A549 (cell line): ENCODE measurements at regions not wholly inside any gene's neighbourhood (a gene's known extent, or its start where the extent isn't known, plus 50 kb on each side); places are given as distances from the start of the nearest gene placed in this dataset.

Experiments used
- ATAC-seq, 2 experiments: fragments of 200-7000 bp in 1 of 2; fragments of >200 bp in 1 of 2; cut with Nextera tagmentation in 1 of 2; cut with Tn5 transposase in 1 of 2; 3 replicates each; pipeline versions ENCODE4 v1.8.0 to v1.9.1; 2018 to 2020; ENCODE audit warnings: mild to moderate bottlenecking in 1 of 2, moderate library complexity in 1 of 2
- CTCF ChIA-PET: fragments of 300-600 bp; sonication (Branson Sonifier 250); formaldehyde crosslinking; extraction: SDS; loops from one replicate; lab custom pipeline; 2021; ENCODE audit warnings: antibody characterized with exemption, inconsistent platforms; lab: Yijun Ruan, JAX
- POLR2A ChIA-PET: fragments of 350-600 bp; formaldehyde crosslinking; extraction: SDS; loops from one replicate; lab custom pipeline; 2021; ENCODE audit warnings: antibody characterized with exemption, inconsistent platforms; lab: Yijun Ruan, JAX
- DNase-seq, 2 experiments: peaks; one replicate each; pipeline versions ENCODE4 v3.0.0 to v3.0.0-alpha.2; 2011 to 2016; ENCODE audit warnings: low read depth in 1 of 2, low spot score in 1 of 2
- FAIRE-seq: peaks from 2 replicates; lab custom pipeline; 2011; peaks lifted over from hg19 to GRCh38; lab: Jason Lieb, UNC
- H3K27ac ChIP-seq, 2 experiments: fragments of >200 bp; sonication (Bioruptor Twin); formaldehyde crosslinking; 3 replicates each; pipeline ENCODE4 v1.5.1; 2016 to 2017
- H3K4me1 ChIP-seq: fragments of >200 bp; sonication (Bioruptor Twin); formaldehyde crosslinking; 3 replicates; pipeline ENCODE4 v1.6.1; 2016
- H3K4me2 ChIP-seq: fragments of >200 bp; sonication (Bioruptor Twin); formaldehyde crosslinking; 3 replicates; pipeline ENCODE4 v1.6.1; 2016
- H3K4me3 ChIP-seq: fragments of >200 bp; sonication (Bioruptor Twin); formaldehyde crosslinking; 3 replicates; pipeline ENCODE4 v1.5.1; 2016
- H3K9me3 ChIP-seq: fragments of >200 bp; sonication (Bioruptor Twin); formaldehyde crosslinking; 3 replicates; pipeline ENCODE4 v1.6.1; 2016
- CBX2 ChIP-seq: fragments of 200-600 bp; sonication (generic); IDR thresholded peaks from 2 replicates; pipeline ENCODE4 v1.6.1; 2016; ENCODE audit warnings: low read depth, mild to moderate bottlenecking, borderline replicate concordance
- CBX8 ChIP-seq: fragments of 200-600 bp; sonication (generic); IDR thresholded peaks from 2 replicates; pipeline ENCODE4 v1.6.1; 2016
- CEBPB ChIP-seq, 2 experiments: fragments of >200 bp in 1 of 2; sonication (Bioruptor Twin) in 1 of 2; formaldehyde crosslinking in 1 of 2; IDR thresholded peaks; 2 replicates each; pipeline ENCODE4 v1.6.1; 2012 to 2016
- CHD2 ChIP-seq: fragments of 150-350 bp; IDR thresholded peaks from 2 replicates; pipeline ENCODE4 v1.6.1; 2014; ENCODE audit warnings: low read length; ENCODE audit not compliant: partially characterized antibody
- CHD4 ChIP-seq: fragments of 200-600 bp; sonication (generic); IDR thresholded peaks from 2 replicates; pipeline ENCODE4 v1.6.1; 2016; ENCODE audit warnings: antibody characterized with exemption, mild to moderate bottlenecking, borderline replicate concordance
- CTCF ChIP-seq: fragments of >200 bp; sonication (Bioruptor Twin); formaldehyde crosslinking; IDR thresholded peaks from 3 replicates; pipeline ENCODE4 v1.5.1; 2016
- E2F6 ChIP-seq: IDR thresholded peaks from 2 replicates; pipeline ENCODE4 v1.6.1; 2012; ENCODE audit warnings: low read depth, borderline replicate concordance
- EHMT2 ChIP-seq: fragments of 200-600 bp; sonication (generic); IDR thresholded peaks from 2 replicates; pipeline ENCODE4 v1.6.1; 2016; ENCODE audit warnings: antibody characterized with exemption, low read depth, mild to moderate bottlenecking, moderate library complexity
- EP300 ChIP-seq, 2 experiments: fragments of >200 bp; sonication (Bioruptor Twin); formaldehyde crosslinking; IDR thresholded peaks; 2 replicates in 1 of 2; 3 replicates in 1 of 2; pipeline ENCODE4 v1.6.1; 2016 to 2017
- ESRRA ChIP-seq: fragments of 150-350 bp; IDR thresholded peaks from 2 replicates; pipeline ENCODE4 v1.6.1; 2014; ENCODE audit warnings: mild to moderate bottlenecking, low read length, borderline replicate concordance
- FOSB ChIP-seq: fragments of 250-450 bp; sonication (Bioruptor Pico); IDR thresholded peaks from 2 replicates; pipeline ENCODE4 v1.5.0; 2020; ENCODE audit warnings: mild to moderate bottlenecking, moderate library complexity
- HES2 ChIP-seq: fragments of >200 bp; sonication (Bioruptor Twin); formaldehyde crosslinking; IDR thresholded peaks from 2 replicates; pipeline ENCODE4 v1.6.1; 2016
- HOXA7 ChIP-seq: fragments of 250-450 bp; sonication (Bioruptor Pico); IDR thresholded peaks from 2 replicates; pipeline ENCODE4 v1.5.0; 2020; ENCODE audit warnings: mild to moderate bottlenecking, moderate library complexity
- HOXB13 ChIP-seq: fragments of 250-450 bp; sonication (Bioruptor Pico); IDR thresholded peaks from 2 replicates; pipeline ENCODE4 v1.5.0; 2020; ENCODE audit warnings: low read depth, mild to moderate bottlenecking, moderate library complexity
- JUN ChIP-seq, 2 experiments: fragments of >200 bp; sonication (Bioruptor Twin); formaldehyde crosslinking; IDR thresholded peaks; 2 replicates in 1 of 2; 3 replicates in 1 of 2; pipeline ENCODE4 v1.6.1; 2016 to 2017
- KDM1A ChIP-seq: fragments of 200-600 bp; sonication (generic); IDR thresholded peaks from 2 replicates; pipeline ENCODE4 v1.6.1; 2016; ENCODE audit warnings: low read depth, mild to moderate bottlenecking
- KDM5A ChIP-seq: fragments of 200-600 bp; sonication (generic); IDR thresholded peaks from 2 replicates; pipeline ENCODE4 v1.6.1; 2016; ENCODE audit warnings: antibody characterized with exemption, mild to moderate bottlenecking
- MAZ ChIP-seq: fragments of 150-350 bp; IDR thresholded peaks from 2 replicates; pipeline ENCODE4 v1.6.1; 2014; ENCODE audit warnings: antibody characterized with exemption, low read depth, low read length, borderline replicate concordance
- NFE2L2 ChIP-seq: fragments of 150-350 bp; conservative IDR thresholded peaks from 2 replicates; pipeline ENCODE4 v1.6.1; 2014; ENCODE audit warnings: low read length
- RAD21 ChIP-seq, 2 experiments: fragments of >200 bp in 1 of 2; sonication (Bioruptor Twin) in 1 of 2; formaldehyde crosslinking in 1 of 2; IDR thresholded peaks in 1 of 2; conservative IDR thresholded peaks in 1 of 2; 2 replicates in 1 of 2; 3 replicates in 1 of 2; pipeline ENCODE4 v1.6.1; 2012 to 2018; ENCODE audit warnings: inconsistent platforms in 1 of 2
- RFX5 ChIP-seq: fragments of 450-650 bp; IDR thresholded peaks from 2 replicates; pipeline ENCODE4 v1.7.1; 2014; ENCODE audit warnings: antibody characterized with exemption, mild to moderate bottlenecking, moderate library complexity
- SREBF2 ChIP-seq: fragments of 450-650 bp; IDR thresholded peaks from 2 replicates; pipeline ENCODE4 v1.6.1; 2014; ENCODE audit warnings: mild to moderate bottlenecking, moderate library complexity
- TFCP2L1 ChIP-seq: fragments of 250-450 bp; sonication (Bioruptor Pico); IDR thresholded peaks from 2 replicates; pipeline ENCODE4 v1.5.0; 2021; ENCODE audit warnings: mild to moderate bottlenecking
- ZC3H11A ChIP-seq: fragments of 450-650 bp; IDR thresholded peaks from 2 replicates; pipeline ENCODE4 v1.6.1; 2014; ENCODE audit warnings: antibody characterized with exemption, mild to moderate bottlenecking
- ZNF302 ChIP-seq: fragments of 250-450 bp; sonication (Bioruptor Pico); IDR thresholded peaks from 2 replicates; pipeline ENCODE4 v1.9.0; 2021; ENCODE audit warnings: inconsistent platforms, mild to moderate bottlenecking, moderate library complexity
- WGBS: methylation state at CpG from one replicate; pipeline ENCODE4 v1.1.6; 2017; ENCODE audit errors: missing lambda C conversion rate; 5-methylcytosine and 5-hydroxymethylcytosine counted together
- TF ChIP-seq, protein P1 (sequence below): fragments of 200-600 bp; sonication (generic); IDR thresholded peaks from 2 replicates; pipeline ENCODE4 v1.6.1; 2016; ENCODE audit warnings: antibody characterized with exemption, mild to moderate bottlenecking, moderate library complexity
- TF ChIP-seq, protein P2 (sequence below): IDR thresholded peaks from 2 replicates; pipeline ENCODE4 v1.6.1; 2012
- TF ChIP-seq, protein P3 (sequence below): fragments of >200 bp; sonication (Bioruptor Twin); formaldehyde crosslinking; IDR thresholded peaks from 3 replicates; pipeline ENCODE4 v1.6.1; 2016

DNA sequence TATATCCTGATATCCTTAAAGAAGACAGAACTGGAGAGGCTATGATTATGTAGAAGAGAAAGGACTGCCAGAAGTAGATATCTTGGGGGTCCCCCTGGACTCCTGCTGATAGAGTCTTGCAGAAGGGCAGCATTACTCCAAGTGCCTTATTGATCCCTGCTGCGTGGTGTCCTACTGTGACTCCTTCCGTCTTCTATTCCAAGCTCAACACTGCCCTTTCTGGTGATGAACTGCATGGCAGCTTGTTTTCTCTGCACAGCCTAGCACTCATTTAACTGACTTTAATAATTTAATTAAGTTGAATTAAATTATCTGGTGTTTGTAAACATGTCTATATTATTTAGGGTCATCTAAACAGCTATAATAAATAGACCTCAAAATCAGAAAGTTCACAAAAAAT, 194.1 kb upstream of the DSEL start:
- Histone ChIP-seq H3K9me3 (no peaks in the 10 kb centered on the region), H3K4me2 (no peak overlapping the region), H3K4me3 (no peak overlapping the region), H3K27ac (no peak overlapping the region), H3K4me1 (no peaks in the 10 kb centered on the region)
- TF ChIP-seq CTCF (0 out of 3 replicates have a peak, but pooled peaks have one; percentile 12), KDM5A (no peak), RAD21 (conservative IDR thresholded peaks at IDR 0.05 in 1 of 2, IDR thresholded peaks at IDR 0.05 in 1 of 2) (peak in 1 of 2 experiments; percentile 23; a peak in 1 of 5 replicates), EHMT2 (no peak)
- FAIRE-seq (no peak), DNase-seq (peak in 1 of 2 experiments; percentile 13), ATAC-seq (peak in 1 of 2 experiments; percentile 68; a peak in 2 of 6 replicates)
- CTCF ChIA-PET = no interaction called here
- 15% methylated on average over 2 of the region's 2 CpGs for WGBS
- POLR2A ChIA-PET = no interaction called here

DNA sequence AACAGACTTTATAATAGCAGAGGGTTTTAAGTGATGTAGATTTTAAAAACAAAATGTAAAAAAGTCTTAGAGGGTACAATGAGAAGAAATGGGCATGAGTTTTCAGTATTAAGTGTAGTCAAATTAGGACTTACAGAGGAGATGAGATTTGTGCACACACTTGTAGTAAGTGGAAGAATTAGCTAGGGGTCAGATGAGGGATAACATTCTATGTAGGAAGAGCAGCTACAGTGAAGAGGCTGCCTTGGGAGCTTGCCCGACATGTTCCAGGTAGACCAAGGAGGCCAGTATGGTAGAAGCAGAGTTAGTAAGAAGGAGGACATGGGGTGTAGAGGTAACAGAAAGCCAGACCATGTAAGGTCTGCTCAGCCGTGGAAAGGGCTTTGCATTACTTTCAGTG, 189.2 kb upstream of the DSEL start:
- FAIRE-seq (no peak), DNase-seq (peak in 1 of 2 experiments; percentile 6), ATAC-seq (no peak)
- Histone ChIP-seq H3K4me3 (no peak overlapping the region), H3K27ac (no peak overlapping the region), H3K9me3 (no peaks in the 10 kb centered on the region), H3K4me2 (no peak overlapping the region), H3K4me1 (no peaks in the 10 kb centered on the region)
- TF ChIP-seq EP300 (IDR thresholded peaks at IDR 0.05) = no peak
- TF ChIP-seq, protein P1, sequence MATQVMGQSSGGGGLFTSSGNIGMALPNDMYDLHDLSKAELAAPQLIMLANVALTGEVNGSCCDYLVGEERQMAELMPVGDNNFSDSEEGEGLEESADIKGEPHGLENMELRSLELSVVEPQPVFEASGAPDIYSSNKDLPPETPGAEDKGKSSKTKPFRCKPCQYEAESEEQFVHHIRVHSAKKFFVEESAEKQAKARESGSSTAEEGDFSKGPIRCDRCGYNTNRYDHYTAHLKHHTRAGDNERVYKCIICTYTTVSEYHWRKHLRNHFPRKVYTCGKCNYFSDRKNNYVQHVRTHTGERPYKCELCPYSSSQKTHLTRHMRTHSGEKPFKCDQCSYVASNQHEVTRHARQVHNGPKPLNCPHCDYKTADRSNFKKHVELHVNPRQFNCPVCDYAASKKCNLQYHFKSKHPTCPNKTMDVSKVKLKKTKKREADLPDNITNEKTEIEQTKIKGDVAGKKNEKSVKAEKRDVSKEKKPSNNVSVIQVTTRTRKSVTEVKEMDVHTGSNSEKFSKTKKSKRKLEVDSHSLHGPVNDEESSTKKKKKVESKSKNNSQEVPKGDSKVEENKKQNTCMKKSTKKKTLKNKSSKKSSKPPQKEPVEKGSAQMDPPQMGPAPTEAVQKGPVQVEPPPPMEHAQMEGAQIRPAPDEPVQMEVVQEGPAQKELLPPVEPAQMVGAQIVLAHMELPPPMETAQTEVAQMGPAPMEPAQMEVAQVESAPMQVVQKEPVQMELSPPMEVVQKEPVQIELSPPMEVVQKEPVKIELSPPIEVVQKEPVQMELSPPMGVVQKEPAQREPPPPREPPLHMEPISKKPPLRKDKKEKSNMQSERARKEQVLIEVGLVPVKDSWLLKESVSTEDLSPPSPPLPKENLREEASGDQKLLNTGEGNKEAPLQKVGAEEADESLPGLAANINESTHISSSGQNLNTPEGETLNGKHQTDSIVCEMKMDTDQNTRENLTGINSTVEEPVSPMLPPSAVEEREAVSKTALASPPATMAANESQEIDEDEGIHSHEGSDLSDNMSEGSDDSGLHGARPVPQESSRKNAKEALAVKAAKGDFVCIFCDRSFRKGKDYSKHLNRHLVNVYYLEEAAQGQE = no peak
- no peak for TF ChIP-seq MAZ
- TF ChIP-seq CEBPB (IDR thresholded peaks at IDR 0.05) = no peak
- no peak for TF ChIP-seq CHD4
- TF ChIP-seq FOSB = no peak
- no peak for TF ChIP-seq JUN (IDR thresholded peaks at IDR 0.05)
- TF ChIP-seq HOXB13 (CRISPR knock-in tag) = no peak
- TF ChIP-seq SREBF2 = no peak
- no peak for TF ChIP-seq ESRRA
- no peak for TF ChIP-seq RFX5
- TF ChIP-seq TFCP2L1 (CRISPR knock-in tag) = no peak
- no peak for TF ChIP-seq NFE2L2
- TF ChIP-seq CBX8 = no peak
- 52% methylated on average over 2 of the region's 2 CpGs for WGBS
- POLR2A ChIA-PET = no interaction called here
- CTCF ChIA-PET = no interaction called here

DNA sequence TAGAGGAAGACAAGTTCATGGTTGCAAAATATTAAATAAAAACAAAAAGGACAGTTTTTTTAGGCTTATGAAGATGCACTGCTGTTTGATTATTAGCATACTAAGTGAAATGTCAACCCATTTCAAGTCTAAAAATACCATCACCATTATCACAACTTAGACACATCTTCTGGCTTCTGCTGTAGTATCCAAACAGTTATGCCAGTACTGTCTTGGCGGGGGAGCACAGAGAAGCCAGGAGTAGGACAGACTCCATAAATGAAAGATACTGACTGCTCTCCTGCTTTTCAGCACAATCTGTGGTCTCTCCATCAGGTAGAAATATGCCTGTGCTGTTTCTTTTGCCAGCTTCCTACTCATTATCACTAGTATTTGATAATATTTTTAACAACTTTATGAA, 179.2 kb upstream of the DSEL start:
- Histone ChIP-seq H3K4me2 (no peak overlapping the region), H3K4me1 (no peaks in the 10 kb centered on the region), H3K9me3 (no peaks in the 10 kb centered on the region), H3K4me3 (no peak overlapping the region), H3K27ac (no peak overlapping the region)
- ChIA-PET CTCF (no interaction called here), POLR2A (no interaction called here)
- 67% methylated on average over 1 of the region's 1 CpG for WGBS
- FAIRE-seq (no peak), DNase-seq (no peak), ATAC-seq (no peak)
- TF ChIP-seq, protein P2, sequence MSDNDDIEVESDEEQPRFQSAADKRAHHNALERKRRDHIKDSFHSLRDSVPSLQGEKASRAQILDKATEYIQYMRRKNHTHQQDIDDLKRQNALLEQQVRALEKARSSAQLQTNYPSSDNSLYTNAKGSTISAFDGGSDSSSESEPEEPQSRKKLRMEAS = no peak
- TF ChIP-seq HES2 (no peak), HOXA7 (CRISPR knock-in tag) (no peak), NFE2L2 (no peak), ESRRA (no peak), ZC3H11A (no peak), CBX2 (no peak), RAD21 (conservative IDR thresholded peaks at IDR 0.05 in 1 of 2, IDR thresholded peaks at IDR 0.05 in 1 of 2) (no peak), E2F6 (no peak), KDM1A (no peak), CHD2 (no peak), ZNF302 (CRISPR knock-in tag) (no peak)
- TF ChIP-seq, protein P3, sequence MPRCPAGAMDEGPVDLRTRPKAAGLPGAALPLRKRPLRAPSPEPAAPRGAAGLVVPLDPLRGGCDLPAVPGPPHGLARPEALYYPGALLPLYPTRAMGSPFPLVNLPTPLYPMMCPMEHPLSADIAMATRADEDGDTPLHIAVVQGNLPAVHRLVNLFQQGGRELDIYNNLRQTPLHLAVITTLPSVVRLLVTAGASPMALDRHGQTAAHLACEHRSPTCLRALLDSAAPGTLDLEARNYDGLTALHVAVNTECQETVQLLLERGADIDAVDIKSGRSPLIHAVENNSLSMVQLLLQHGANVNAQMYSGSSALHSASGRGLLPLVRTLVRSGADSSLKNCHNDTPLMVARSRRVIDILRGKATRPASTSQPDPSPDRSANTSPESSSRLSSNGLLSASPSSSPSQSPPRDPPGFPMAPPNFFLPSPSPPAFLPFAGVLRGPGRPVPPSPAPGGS = no peak
